Trophoblast cell (in vitro differentiated cells and primary cell): ENCODE measurements at regions not wholly inside any gene's neighbourhood (a gene's known extent, or its start where the extent isn't known, plus 50 kb on each side); places are given as distances from the start of the nearest gene placed in this dataset.

Source experiments
- DNase-seq, 2 donors: peaks; one replicate each; pipeline ENCODE4 v3.0.0-alpha.2; 2016
- H2AFZ ChIP-seq: 2 replicates; pipeline ENCODE4 v1.6.1; 2013; ENCODE audit warnings: low read length, moderate library complexity, mild to moderate bottlenecking; ENCODE audit not compliant: insufficient read depth, poor library complexity
- H2AK5ac ChIP-seq: 2 replicates; pipeline ENCODE4 v1.6.1; 2013; ENCODE audit warnings: mild to moderate bottlenecking, low read length
- H2BK120ac ChIP-seq: 2 replicates; pipeline ENCODE4 v1.6.1; 2013; ENCODE audit warnings: low read length, mild to moderate bottlenecking, moderate library complexity; ENCODE audit not compliant: insufficient read depth, poor library complexity
- H2BK12ac ChIP-seq: 2 replicates; pipeline ENCODE4 v1.6.1; 2013; ENCODE audit warnings: mild to moderate bottlenecking, low read length, moderate library complexity
- H2BK5ac ChIP-seq: 2 replicates; pipeline ENCODE4 v1.6.1; 2013; ENCODE audit warnings: low read length, low read depth, moderate library complexity, mild to moderate bottlenecking; ENCODE audit not compliant: poor library complexity
- H3K14ac ChIP-seq: 2 replicates; pipeline ENCODE4 v1.6.1; 2013; ENCODE audit warnings: mild to moderate bottlenecking, low read length
- H3K18ac ChIP-seq: 2 replicates; pipeline ENCODE4 v1.6.1; 2013; ENCODE audit warnings: mild to moderate bottlenecking, low read length
- H3K23ac ChIP-seq: 2 replicates; pipeline ENCODE4 v1.6.1; 2013; ENCODE audit warnings: low read length
- H3K27ac ChIP-seq: 2 replicates; pipeline ENCODE4 v1.5.1; 2013; ENCODE audit warnings: low read depth, mild to moderate bottlenecking, inconsistent platforms, low read length, moderate library complexity
- H3K27me3 ChIP-seq: 2 replicates; pipeline ENCODE4 v1.6.1; 2013; ENCODE audit warnings: inconsistent platforms, mild to moderate bottlenecking, low read length, moderate library complexity; ENCODE audit not compliant: insufficient read depth
- H3K36me3 ChIP-seq, 2 experiments: 1 replicate in 1 of 2; 2 replicates in 1 of 2; pipeline ENCODE4 v1.6.1; 2013; ENCODE audit warnings: low read length in 2 of 2, mild to moderate bottlenecking in 2 of 2, moderate library complexity in 1 of 2; ENCODE audit not compliant: insufficient read depth in 2 of 2, control insufficient read depth in 1 of 2
- H3K4ac ChIP-seq: 2 replicates; pipeline ENCODE4 v1.6.1; 2013; ENCODE audit warnings: low read depth, mild to moderate bottlenecking, low read length, moderate library complexity
- H3K4me1 ChIP-seq, 2 experiments: 1 replicate in 1 of 2; 2 replicates in 1 of 2; pipeline ENCODE4 v1.6.1; 2013; ENCODE audit warnings: low read length in 2 of 2, mild to moderate bottlenecking in 2 of 2, moderate library complexity in 1 of 2; ENCODE audit not compliant: insufficient read depth in 2 of 2, control insufficient read depth in 1 of 2
- H3K4me2 ChIP-seq: 2 replicates; pipeline ENCODE4 v1.6.1; 2013; ENCODE audit warnings: inconsistent platforms, mild to moderate bottlenecking, low read length, moderate library complexity
- H3K4me3 ChIP-seq: 2 replicates; pipeline ENCODE4 v1.5.1; 2013; ENCODE audit warnings: mild to moderate bottlenecking, low read depth, low read length, inconsistent platforms
- H3K79me1 ChIP-seq: one replicate; pipeline ENCODE4 v1.6.1; 2013; ENCODE audit warnings: low read length
- H3K79me2 ChIP-seq: 2 replicates; pipeline ENCODE4 v1.6.1; 2013; ENCODE audit warnings: low read length, mild to moderate bottlenecking; ENCODE audit not compliant: control insufficient read depth, insufficient read depth, poor library complexity
- H3K9ac ChIP-seq: 2 replicates; pipeline ENCODE4 v1.6.1; 2013; ENCODE audit warnings: mild to moderate bottlenecking, low read length
- H3K9me3 ChIP-seq: 2 replicates; pipeline ENCODE4 v1.6.1; 2013; ENCODE audit warnings: low read depth, mild to moderate bottlenecking, control low read depth, inconsistent platforms, low read length; ENCODE audit not compliant: insufficient read depth
- H4K12ac ChIP-seq: 2 replicates; pipeline ENCODE4 v1.6.1; 2013; ENCODE audit warnings: low read depth, mild to moderate bottlenecking, low read length, moderate library complexity
- H4K8ac ChIP-seq: 2 replicates; pipeline ENCODE4 v1.6.1; 2013; ENCODE audit warnings: low read depth, mild to moderate bottlenecking, low read length, moderate library complexity
- H4K91ac ChIP-seq: one replicate; pipeline ENCODE4 v1.6.1; 2013; ENCODE audit warnings: low read depth, mild to moderate bottlenecking, low read length, moderate library complexity
- WGBS: extraction: QIAGEN DNeasy Blood & Tissue Kit; methylation state at CpG from one replicate; pipeline ENCODE4 v1.1.7; 2013; ENCODE audit warnings: missing lambda C conversion rate; ENCODE audit not compliant: insufficient read length, insufficient coverage; ENCODE audit errors: extremely low coverage; 5-methylcytosine and 5-hydroxymethylcytosine counted together

DNA sequence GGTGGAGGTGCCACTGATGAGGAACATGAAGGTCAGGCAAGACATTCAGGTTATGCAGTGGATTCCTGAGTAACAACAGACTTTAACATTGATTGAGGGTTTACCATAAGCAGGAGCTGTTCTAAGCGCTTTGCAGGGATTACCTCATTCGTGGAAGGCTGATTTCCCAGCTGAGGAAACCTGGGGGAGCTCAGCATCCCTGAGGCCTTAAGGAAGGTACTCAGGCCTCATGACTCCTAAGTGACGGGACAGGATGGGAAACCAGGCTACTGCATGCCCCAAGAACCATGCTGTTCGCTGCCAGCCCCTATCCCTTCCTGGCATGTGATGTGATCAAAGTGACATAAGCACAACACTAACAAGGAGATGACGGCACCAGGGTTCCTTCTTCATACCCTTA is 143.6 kb upstream of the NFE2L3 start:
- Histone ChIP-seq H3K79me2 (no peaks in the 10 kb centered on the region), H3K18ac (no peak overlapping the region), H4K12ac (no peak overlapping the region), H2BK120ac (no peak overlapping the region), H3K14ac (no peak overlapping the region), H3K36me3 (no peaks in the 10 kb centered on the region), H3K4me3 (no peak overlapping the region), H3K4ac (no peak overlapping the region), H3K4me2 (no peak overlapping the region), H2BK5ac (no peak overlapping the region), H3K9ac (no peak overlapping the region), H3K79me1 (no peaks in the 10 kb centered on the region), H3K9me3 (no peaks in the 10 kb centered on the region), H2AK5ac (no peak overlapping the region), H3K27me3 (no peaks in the 10 kb centered on the region), H2AFZ (no peak overlapping the region), H4K8ac (no peak overlapping the region), H3K23ac (no peak overlapping the region), H2BK12ac (no peak overlapping the region), H3K4me1 (peaks cover 0 to 6% of the 10 kb centered on the region in 2 experiments), H4K91ac (no peak overlapping the region), H3K27ac (no peak overlapping the region)
- DNase-seq = peak in 1 of 2 donors; percentile 11
- no CpG with 5 or more reads among the region's 5 CpGs for WGBS

DNA sequence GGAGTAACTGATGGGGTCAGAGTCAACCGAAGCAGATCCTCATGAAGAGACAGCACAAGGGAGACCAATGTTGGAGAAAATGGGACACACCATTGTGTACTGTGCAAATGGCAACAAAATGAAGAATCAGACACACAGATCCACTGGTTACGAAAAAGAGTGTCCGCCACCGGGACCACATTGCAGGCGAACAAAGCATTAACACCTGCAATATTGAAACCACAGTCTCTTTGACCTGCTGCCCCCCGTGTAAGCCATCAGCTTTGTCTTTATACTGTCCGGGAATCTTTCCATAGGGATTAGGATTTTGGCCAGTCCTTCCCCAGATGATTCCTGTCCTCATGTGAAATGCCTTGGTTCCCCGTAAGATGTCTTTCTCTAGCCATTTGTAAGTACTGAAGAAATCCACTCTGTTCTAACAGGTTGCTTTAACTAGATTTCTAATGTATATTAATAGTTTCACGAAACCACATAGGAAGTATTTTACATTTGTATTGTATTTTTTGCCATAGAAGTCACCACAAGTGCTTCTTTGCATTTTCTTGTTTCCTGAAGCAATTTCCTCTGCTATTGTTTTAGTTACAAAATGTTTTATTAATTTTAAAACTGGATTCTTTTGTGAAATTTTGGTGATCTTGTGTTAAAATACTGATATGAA is 140.8 kb upstream of the NFE2L3 start:
- H2BK120ac ChIP-seq = no peak overlapping the region
- H3K4me1 ChIP-seq = peaks cover 0 to 3% of the 10 kb centered on the region in 2 experiments
- no peak for DNase-seq
- H3K4me2 ChIP-seq = no peak overlapping the region
- H3K9me3 ChIP-seq = no peaks in the 10 kb centered on the region
- H3K4ac ChIP-seq = no peak overlapping the region
- no peak overlapping the region for H3K27ac ChIP-seq
- no peaks in the 10 kb centered on the region for H3K79me2 ChIP-seq
- H4K12ac ChIP-seq = no peak overlapping the region
- H4K8ac ChIP-seq = no peak overlapping the region
- no peak overlapping the region for H2BK5ac ChIP-seq
- no peak overlapping the region for H3K14ac ChIP-seq
- no peaks in the 10 kb centered on the region for H3K79me1 ChIP-seq
- H3K18ac ChIP-seq = no peak overlapping the region
- H4K91ac ChIP-seq = no peak overlapping the region
- no CpG with 5 or more reads among the region's 9 CpGs for WGBS
- H2AFZ ChIP-seq = no peak overlapping the region
- H3K36me3 ChIP-seq = no peaks in the 10 kb centered on the region
- H3K9ac ChIP-seq = no peak overlapping the region
- no peak overlapping the region for H3K4me3 ChIP-seq
- no peak overlapping the region for H3K23ac ChIP-seq
- H2BK12ac ChIP-seq = no peak overlapping the region
- H3K27me3 ChIP-seq = no peaks in the 10 kb centered on the region
- no peak overlapping the region for H2AK5ac ChIP-seq

DNA sequence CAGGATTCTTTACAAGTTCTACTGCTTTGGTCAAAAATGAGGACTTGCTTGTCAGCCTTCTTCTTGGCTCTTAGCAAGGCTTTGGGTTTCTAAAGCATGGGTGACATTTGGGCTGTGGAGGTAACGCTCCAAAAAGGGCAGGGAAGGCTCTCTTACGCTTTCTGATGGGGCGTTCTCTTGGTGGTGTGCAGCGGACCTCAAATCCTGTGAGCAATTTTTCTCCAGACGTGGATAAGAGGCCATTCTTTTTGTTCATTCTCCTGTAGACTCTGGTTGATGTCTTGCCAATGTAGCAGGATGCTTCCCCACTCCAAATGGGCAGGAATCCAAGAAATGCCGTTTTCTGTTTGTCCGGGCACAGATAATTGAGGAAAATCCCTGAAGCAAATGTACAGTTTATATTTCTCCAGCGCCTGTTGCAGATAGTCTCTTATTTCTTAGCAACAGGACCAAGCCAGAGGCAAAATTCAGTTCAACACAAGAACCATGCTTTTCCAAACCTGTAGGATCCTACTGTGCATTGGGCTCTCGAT is 138.4 kb upstream of the NFE2L3 start:
- DNase-seq = no peak
- Histone ChIP-seq H3K4me1 (no peaks in the 10 kb centered on the region), H2AFZ (no peak overlapping the region), H3K9ac (no peak overlapping the region), H4K12ac (no peak overlapping the region), H3K9me3 (no peaks in the 10 kb centered on the region), H3K4me3 (no peak overlapping the region), H3K23ac (no peak overlapping the region), H2BK12ac (no peak overlapping the region), H2BK120ac (no peak overlapping the region), H3K79me2 (no peaks in the 10 kb centered on the region), H3K27ac (no peak overlapping the region), H2AK5ac (no peak overlapping the region), H4K91ac (no peak overlapping the region), H3K27me3 (no peaks in the 10 kb centered on the region), H3K79me1 (no peaks in the 10 kb centered on the region), H3K36me3 (no peaks in the 10 kb centered on the region), H3K14ac (no peak overlapping the region), H3K18ac (no peak overlapping the region), H3K4ac (no peak overlapping the region), H3K4me2 (no peak overlapping the region), H2BK5ac (no peak overlapping the region), H4K8ac (no peak overlapping the region)
- no CpG with 5 or more reads among the region's 9 CpGs for WGBS

DNA sequence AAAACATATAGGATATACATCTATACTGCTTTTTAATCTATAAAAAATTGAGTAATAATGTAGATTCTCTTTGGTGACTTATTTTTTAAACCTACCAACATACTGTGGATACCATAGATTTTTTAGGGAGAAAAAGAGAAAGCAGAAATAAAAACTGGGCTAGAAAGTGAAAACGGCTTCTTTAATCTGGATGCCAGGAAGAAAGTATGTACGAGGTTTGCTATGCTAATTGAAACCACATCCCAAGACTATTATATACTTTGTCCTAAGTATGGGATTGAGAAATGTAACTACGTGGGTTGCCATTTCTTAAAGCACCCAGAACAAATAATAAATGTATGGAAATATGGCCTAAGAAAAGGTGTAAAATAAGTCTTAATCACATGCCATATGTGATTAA is 129.0 kb upstream of the NFE2L3 start:
- Histone ChIP-seq H4K8ac (no peak overlapping the region), H3K79me1 (no peaks in the 10 kb centered on the region), H2AFZ (no peak overlapping the region), H3K27me3 (no peaks in the 10 kb centered on the region), H4K91ac (no peak overlapping the region), H3K4me3 (no peak overlapping the region), H3K4me1 (no peaks in the 10 kb centered on the region), H3K23ac (no peak overlapping the region), H3K79me2 (no peaks in the 10 kb centered on the region), H3K27ac (no peak overlapping the region), H2BK5ac (no peak overlapping the region), H2BK12ac (no peak overlapping the region), H3K36me3 (no peaks in the 10 kb centered on the region), H3K9me3 (no peaks in the 10 kb centered on the region), H3K18ac (no peak overlapping the region), H3K4me2 (no peak overlapping the region), H3K14ac (no peak overlapping the region), H3K9ac (no peak overlapping the region), H2AK5ac (no peak overlapping the region), H2BK120ac (no peak overlapping the region), H3K4ac (no peak overlapping the region), H4K12ac (no peak overlapping the region)
- no peak for DNase-seq
- WGBS = no CpG with 5 or more reads among the region's 3 CpGs
